Neural cell (in vitro differentiated cells): ENCODE measurements at regions not wholly inside any gene's neighbourhood (a gene's known extent, or its start where the extent isn't known, plus 50 kb on each side); places are given as distances from the start of the nearest gene placed in this dataset.

Experiments
- H2AFZ ChIP-seq: fragments of 200-600, 300-800 bp; sonication (generic), shearing (Covaris generic); 2 replicates; pipeline ENCODE4 v1.6.0; 2014; ENCODE audit warnings: low read depth, mild to moderate bottlenecking, antibody characterized with exemption, low read length, moderate library complexity
- H3F3A ChIP-seq: fragments of 200-600 bp; shearing (Covaris generic); 2 replicates; pipeline ENCODE4 v1.6.1; 2016; ENCODE audit warnings: mild to moderate bottlenecking, moderate library complexity, mixed read lengths, antibody characterized with exemption, low read length; ENCODE audit not compliant: insufficient read depth, poor library complexity, severe bottlenecking
- H3K27ac ChIP-seq: fragments of 200-600, 300-800 bp; sonication (generic), shearing (Covaris generic); 2 replicates; pipeline ENCODE4 v1.5.1; 2014; ENCODE audit warnings: mild to moderate bottlenecking, low read length, moderate library complexity
- H3K27me3 ChIP-seq: fragments of 300-800, 200-600 bp; sonication (generic), shearing (Covaris generic); 2 replicates; pipeline ENCODE4 v1.6.0; 2014; ENCODE audit warnings: mild to moderate bottlenecking, low read depth, low read length, moderate library complexity; ENCODE audit not compliant: insufficient read depth
- H3K36me3 ChIP-seq: fragments of 300-800, 200-600 bp; sonication (generic), shearing (Covaris generic); 2 replicates; pipeline ENCODE4 v1.5.1; 2014; ENCODE audit warnings: mild to moderate bottlenecking, antibody characterized with exemption, low read length, moderate library complexity; ENCODE audit not compliant: insufficient read depth
- H3K4me2 ChIP-seq: fragments of 300-800, 200-600 bp; sonication (generic), shearing (Covaris generic); 2 replicates; pipeline ENCODE4 v1.6.0; 2014; ENCODE audit warnings: mild to moderate bottlenecking, low read length
- H3K4me3 ChIP-seq: fragments of 300-800, 200-600 bp; sonication (generic), shearing (Covaris generic); 2 replicates; pipeline ENCODE4 v1.5.1; 2014; ENCODE audit warnings: mild to moderate bottlenecking, low read length, moderate library complexity
- H3K79me2 ChIP-seq: fragments of 200-600 bp; shearing (Covaris generic); replicated peaks from 2 replicates; pipeline ENCODE4 v1.6.0; 2014; ENCODE audit warnings: mild to moderate bottlenecking, low read length, moderate library complexity; ENCODE audit not compliant: insufficient read depth
- H3K9ac ChIP-seq: fragments of 300-800, 200-600 bp; sonication (generic), shearing (Covaris generic); 2 replicates; pipeline ENCODE4 v1.6.1; 2016; ENCODE audit warnings: mild to moderate bottlenecking, low read length, mixed read lengths
- H3K9me2 ChIP-seq: fragments of 200-600 bp; shearing (Covaris generic); 2 replicates; pipeline ENCODE4 v1.6.1; 2016; ENCODE audit warnings: mild to moderate bottlenecking, low read length, mixed read lengths; ENCODE audit not compliant: insufficient read depth
- H3K9me3 ChIP-seq: fragments of 200-600, 300-800 bp; sonication (generic), shearing (Covaris generic); 2 replicates; pipeline ENCODE4 v1.6.1; 2016; ENCODE audit warnings: mild to moderate bottlenecking, mixed run types, low read length, moderate library complexity, mixed read lengths
- H4K20me1 ChIP-seq: fragments of 200-600 bp; shearing (Covaris generic); 2 replicates; pipeline ENCODE4 v1.6.1; 2016; ENCODE audit warnings: mild to moderate bottlenecking, mixed run types; ENCODE audit not compliant: insufficient read depth
- EP300 ChIP-seq: fragments of 450-650 bp; conservative IDR thresholded peaks from 2 replicates; pipeline ENCODE4 v1.6.1; 2014; ENCODE audit warnings: antibody characterized with exemption, mild to moderate bottlenecking, moderate library complexity; ENCODE audit not compliant: poor library complexity, severe bottlenecking
- EZH2 ChIP-seq: fragments of 200-600, 300-800 bp; shearing (Covaris generic), sonication (generic); IDR thresholded peaks from 2 replicates; pipeline ENCODE4 v1.6.1; 2014; ENCODE audit warnings: antibody characterized with exemption, low read length, borderline replicate concordance, mild to moderate bottlenecking; ENCODE audit not compliant: insufficient read depth, poor library complexity, severe bottlenecking
- MXI1 ChIP-seq: fragments of 450-650 bp; conservative IDR thresholded peaks from 2 replicates; pipeline ENCODE4 v1.6.1; 2014; ENCODE audit warnings: antibody characterized with exemption, mild to moderate bottlenecking; ENCODE audit not compliant: poor library complexity, severe bottlenecking
- POLR2AphosphoS5 ChIP-seq: IDR thresholded peaks from 2 replicates; pipeline ENCODE4 v1.6.1; 2012
- RAD21 ChIP-seq: fragments of 450-650 bp; conservative IDR thresholded peaks from 2 replicates; pipeline ENCODE4 v1.6.1; 2014; ENCODE audit warnings: antibody characterized with exemption, mild to moderate bottlenecking, moderate library complexity
- REST ChIP-seq: IDR thresholded peaks from 2 replicates; pipeline ENCODE4 v1.6.1; 2012; ENCODE audit warnings: borderline replicate concordance
- SMC3 ChIP-seq: fragments of 450-650 bp; conservative IDR thresholded peaks from 2 replicates; pipeline ENCODE4 v1.6.1; 2014; ENCODE audit warnings: antibody characterized with exemption, mild to moderate bottlenecking, moderate library complexity; ENCODE audit not compliant: poor library complexity
- TAF1 ChIP-seq: IDR thresholded peaks from 2 replicates; pipeline ENCODE4 v1.6.1; 2012; ENCODE audit warnings: low read depth
- TF ChIP-seq, protein P1 (sequence below): fragments of 450-650 bp; IDR thresholded peaks from 2 replicates; pipeline ENCODE4 v1.5.1; 2014; ENCODE audit warnings: antibody characterized with exemption, mild to moderate bottlenecking, moderate library complexity; ENCODE audit not compliant: poor library complexity, severe bottlenecking

DNA sequence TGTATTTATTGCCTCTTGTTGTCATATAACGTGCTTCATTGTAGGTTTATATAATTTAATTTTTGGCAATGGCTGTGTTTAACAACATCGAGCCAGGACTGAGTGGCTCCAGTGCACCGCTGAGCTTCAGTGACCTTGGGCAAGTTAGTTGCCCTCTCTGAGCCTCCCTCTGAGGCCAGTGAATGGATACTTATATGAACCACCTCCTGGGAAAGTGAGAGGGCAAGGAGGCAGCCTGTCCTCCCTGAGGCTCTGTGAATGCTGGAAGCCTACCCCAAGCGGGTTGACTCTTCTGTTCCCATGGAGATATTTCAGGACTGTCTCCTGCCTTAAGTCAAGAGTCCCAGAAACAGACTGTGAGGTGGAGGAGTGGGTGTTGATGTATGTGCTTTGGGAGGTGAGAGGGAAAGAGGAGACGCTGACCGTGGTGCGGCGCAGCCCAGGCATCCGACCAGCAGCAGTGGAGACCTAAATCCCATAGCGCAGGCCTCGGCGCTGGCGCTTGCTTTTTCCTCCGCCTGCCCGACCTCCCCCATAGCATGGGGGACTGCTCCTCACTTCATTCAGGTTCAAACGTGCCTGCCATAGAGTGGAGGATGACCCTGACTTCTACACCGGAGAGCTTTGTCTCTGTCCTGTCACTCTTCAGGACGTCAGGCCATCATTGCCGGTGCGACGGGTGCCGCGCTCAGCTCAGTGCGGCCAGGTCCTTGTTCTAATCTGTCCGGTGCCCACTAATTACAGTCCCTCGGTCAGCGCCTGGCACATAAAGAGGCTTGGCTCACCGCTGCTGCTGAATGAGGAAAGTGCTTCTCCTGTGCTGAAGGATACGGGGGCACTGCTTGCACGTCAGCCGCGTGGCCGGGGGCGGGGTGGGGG lies 167.3 kb upstream of the HS6ST1 start:
- H4K20me1 ChIP-seq: no peaks in the 10 kb centered on the region
- H3K79me2 ChIP-seq: no peaks in the 10 kb centered on the region
- H3F3A ChIP-seq: no peaks in the 10 kb centered on the region
- H3K9me2 ChIP-seq: no peaks in the 10 kb centered on the region
- no peak overlapping the region for H3K4me2 ChIP-seq
- TF ChIP-seq EP300 (no peak), EZH2 (no peak), SMC3 (no peak), REST (no peak), TAF1 (no peak), MXI1 (no peak), POLR2AphosphoS5 (no peak), RAD21 (no peak)
- TF ChIP-seq, protein P1, sequence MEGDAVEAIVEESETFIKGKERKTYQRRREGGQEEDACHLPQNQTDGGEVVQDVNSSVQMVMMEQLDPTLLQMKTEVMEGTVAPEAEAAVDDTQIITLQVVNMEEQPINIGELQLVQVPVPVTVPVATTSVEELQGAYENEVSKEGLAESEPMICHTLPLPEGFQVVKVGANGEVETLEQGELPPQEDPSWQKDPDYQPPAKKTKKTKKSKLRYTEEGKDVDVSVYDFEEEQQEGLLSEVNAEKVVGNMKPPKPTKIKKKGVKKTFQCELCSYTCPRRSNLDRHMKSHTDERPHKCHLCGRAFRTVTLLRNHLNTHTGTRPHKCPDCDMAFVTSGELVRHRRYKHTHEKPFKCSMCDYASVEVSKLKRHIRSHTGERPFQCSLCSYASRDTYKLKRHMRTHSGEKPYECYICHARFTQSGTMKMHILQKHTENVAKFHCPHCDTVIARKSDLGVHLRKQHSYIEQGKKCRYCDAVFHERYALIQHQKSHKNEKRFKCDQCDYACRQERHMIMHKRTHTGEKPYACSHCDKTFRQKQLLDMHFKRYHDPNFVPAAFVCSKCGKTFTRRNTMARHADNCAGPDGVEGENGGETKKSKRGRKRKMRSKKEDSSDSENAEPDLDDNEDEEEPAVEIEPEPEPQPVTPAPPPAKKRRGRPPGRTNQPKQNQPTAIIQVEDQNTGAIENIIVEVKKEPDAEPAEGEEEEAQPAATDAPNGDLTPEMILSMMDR: no peak
- no peak overlapping the region for H3K9ac ChIP-seq
- H3K4me3 ChIP-seq: no peak overlapping the region
- peaks cover 3% of the 10 kb centered on the region for H3K9me3 ChIP-seq
- no peaks in the 10 kb centered on the region for H3K27me3 ChIP-seq
- H3K36me3 ChIP-seq: no peaks in the 10 kb centered on the region
- no peak overlapping the region for H3K27ac ChIP-seq
- H2AFZ ChIP-seq: no peak overlapping the region

GRCh38 chr2:128486640-128487375 lies 168.1 kb upstream of the HS6ST1 start:
- no peak overlapping the region for H3K4me3 ChIP-seq

More at GRCh38 chr2:128486640-128487375, 168.1 kb upstream of the HS6ST1 start:
- Histone ChIP-seq H3K79me2 (no peaks in the 10 kb centered on the region), H3K4me2 (no peak overlapping the region), H2AFZ (no peak overlapping the region), H3K27me3 (no peaks in the 10 kb centered on the region), H3K9me2 (no peaks in the 10 kb centered on the region), H3K9ac (no peak overlapping the region), H3K36me3 (no peaks in the 10 kb centered on the region), H3K27ac (no peak overlapping the region), H3F3A (no peaks in the 10 kb centered on the region), H3K9me3 (peaks cover 3% of the 10 kb centered on the region), H4K20me1 (no peaks in the 10 kb centered on the region)
- TF ChIP-seq RAD21 (no peak), TAF1 (no peak), SMC3 (no peak), MXI1 (no peak), EZH2 (no peak), POLR2AphosphoS5 (no peak), EP300 (no peak), REST (no peak)
- TF ChIP-seq, protein P1: no peak
